AG08396 (cell line): ENCODE measurements at regions not wholly inside any gene's neighbourhood (a gene's known extent, or its start where the extent isn't known, plus 50 kb on each side); places are given as distances from the start of the nearest gene placed in this dataset.
"Not testable (repeated sequence)": the region's sequence is repeated elsewhere in the genome, so short reads cannot be mapped to it uniquely, and the experiment has no call there.

Experiments
- DNase-seq: peaks from one replicate; pipeline ENCODE4 v3.0.0; 2012; ENCODE audit warnings: low spot score, mixed read lengths

- DNase-seq: no peak
Observed at GRCh38 chr10:35854661-35855060, 212.6 kb upstream of the FZD8 start.

GRCh38 chr10:35852721-35853120 lies 210.6 kb upstream of the FZD8 start:
- DNase-seq: no peak

GRCh38 chr10:35848412-35848811 lies 206.3 kb upstream of the FZD8 start:
- no peak for DNase-seq

GRCh38 chr10:35844686-35845085 lies 202.6 kb upstream of the FZD8 start:
- DNase-seq: no peak

GRCh38 chr10:35843524-35844181 lies 201.6 kb upstream of the FZD8 start:
- DNase-seq: no peak

GRCh38 chr10:35838054-35838453 lies 196.0 kb upstream of the FZD8 start:
- no peak for DNase-seq

GRCh38 chr10:35835545-35835944 lies 193.4 kb upstream of the FZD8 start:
- DNase-seq: no peak

- no peak for DNase-seq
Observed at GRCh38 chr10:35834877-35835494, 192.9 kb upstream of the FZD8 start.

- DNase-seq: no peak
Observed at GRCh38 chr10:35827783-35828182, 185.7 kb upstream of the FZD8 start.

- DNase-seq: no peak
Observed at GRCh38 chr10:35824704-35825103, 182.6 kb upstream of the FZD8 start.

- peak; percentile 26 for DNase-seq
Observed at GRCh38 chr10:35822316-35822715, 180.2 kb upstream of the FZD8 start.

GRCh38 chr10:35821339-35821911 lies 179.3 kb upstream of the FZD8 start:
- DNase-seq: no peak

GRCh38 chr10:35819736-35820135 lies 177.6 kb upstream of the FZD8 start:
- DNase-seq: no peak

GRCh38 chr10:35819011-35819410 lies 176.9 kb upstream of the FZD8 start:
- DNase-seq: no peak

- DNase-seq: not testable (repeated sequence)
Observed at GRCh38 chr10:35817109-35817508, 175.0 kb upstream of the FZD8 start.

GRCh38 chr10:35813219-35813618 lies 171.1 kb upstream of the FZD8 start:
- DNase-seq: no peak

GRCh38 chr10:35808344-35808743 lies 166.2 kb upstream of the FZD8 start:
- DNase-seq: no peak

- DNase-seq: no peak
Observed at GRCh38 chr10:35803046-35803445, 160.9 kb upstream of the FZD8 start.

GRCh38 chr10:35797187-35797586 lies 155.1 kb upstream of the FZD8 start:
- no peak for DNase-seq

GRCh38 chr10:35795131-35795824 lies 153.2 kb upstream of the FZD8 start:
- no peak for DNase-seq

GRCh38 chr10:35794703-35795102 lies 152.6 kb upstream of the FZD8 start:
- no peak for DNase-seq

- DNase-seq: no peak
Observed at GRCh38 chr10:35792291-35792690, 150.2 kb upstream of the FZD8 start.

- no peak for DNase-seq
Observed at GRCh38 chr10:35789996-35790395, 147.9 kb upstream of the FZD8 start.
